Hepatocyte (in vitro differentiated cells): ENCODE measurements at regions not wholly inside any gene's neighbourhood (a gene's known extent, or its start where the extent isn't known, plus 50 kb on each side); places are given as distances from the start of the nearest gene placed in this dataset.

Source experiments
- EZH2 ChIP-seq: fragments of 200-600 bp; sonication (generic); IDR thresholded peaks from 2 replicates; pipeline ENCODE4 v1.6.1; 2016; ENCODE audit warnings: antibody characterized with exemption, mild to moderate bottlenecking, borderline replicate concordance
- EZH2phosphoT487 ChIP-seq: fragments of 200-600 bp; sonication (generic); IDR thresholded peaks from one replicate; pipeline ENCODE4 v1.6.1; 2018; ENCODE audit warnings: antibody characterized with exemption, mild to moderate bottlenecking, low read depth, moderate library complexity; ENCODE audit not compliant: unreplicated experiment, severe bottlenecking
- TF ChIP-seq, protein P1 (sequence below): fragments of 200-600 bp; sonication (generic); IDR thresholded peaks from 2 replicates; pipeline ENCODE4 v1.5.1; 2016; ENCODE audit warnings: antibody characterized with exemption, mild to moderate bottlenecking; ENCODE audit not compliant: poor library complexity

GRCh38 chr11:133582326-133582725, 50.0 kb upstream of the OPCML start:
- TF ChIP-seq, protein P1, sequence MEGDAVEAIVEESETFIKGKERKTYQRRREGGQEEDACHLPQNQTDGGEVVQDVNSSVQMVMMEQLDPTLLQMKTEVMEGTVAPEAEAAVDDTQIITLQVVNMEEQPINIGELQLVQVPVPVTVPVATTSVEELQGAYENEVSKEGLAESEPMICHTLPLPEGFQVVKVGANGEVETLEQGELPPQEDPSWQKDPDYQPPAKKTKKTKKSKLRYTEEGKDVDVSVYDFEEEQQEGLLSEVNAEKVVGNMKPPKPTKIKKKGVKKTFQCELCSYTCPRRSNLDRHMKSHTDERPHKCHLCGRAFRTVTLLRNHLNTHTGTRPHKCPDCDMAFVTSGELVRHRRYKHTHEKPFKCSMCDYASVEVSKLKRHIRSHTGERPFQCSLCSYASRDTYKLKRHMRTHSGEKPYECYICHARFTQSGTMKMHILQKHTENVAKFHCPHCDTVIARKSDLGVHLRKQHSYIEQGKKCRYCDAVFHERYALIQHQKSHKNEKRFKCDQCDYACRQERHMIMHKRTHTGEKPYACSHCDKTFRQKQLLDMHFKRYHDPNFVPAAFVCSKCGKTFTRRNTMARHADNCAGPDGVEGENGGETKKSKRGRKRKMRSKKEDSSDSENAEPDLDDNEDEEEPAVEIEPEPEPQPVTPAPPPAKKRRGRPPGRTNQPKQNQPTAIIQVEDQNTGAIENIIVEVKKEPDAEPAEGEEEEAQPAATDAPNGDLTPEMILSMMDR, result no peak
- TF ChIP-seq EZH2, result no peak
- no peak for TF ChIP-seq EZH2phosphoT487
